ENCODE measurements at regions not wholly inside any gene's neighbourhood (a gene's known extent, or its start where the extent isn't known, plus 50 kb on each side); places are given as distances from the start of the nearest gene placed in this dataset.
A peak's percentile ranks its signal among the peaks of the same experiment; 100 is the strongest.

- no peak for ATAC-seq
Observed at GRCh38 chr9:90023861-90024260, 419.0 kb downstream of the GADD45G start.

GRCh38 chr9:90024409-90024808 lies 419.6 kb downstream of the GADD45G start:
- Histone ChIP-seq H3K9me3 (peaks cover 0 to 11% (median 0%) of the 10 kb centered on the region in 11 donors), H3K27ac (peak overlapping the region in 1 of 10 donors; percentile 17), H3K4me3 (no peak overlapping the region), H3K27me3 (no peaks in the 10 kb centered on the region), H3K36me3 (no peaks in the 10 kb centered on the region), H3K4me1 (peaks cover 0 to 15% (median 0%) of the 10 kb centered on the region in 9 donors)
- DNase-seq: no peak
- ATAC-seq: peak in 3 of 8 donors; percentile 38 to 74 (median 52)
- intact Hi-C loops (cut with DNase I): no loop called here
- TF ChIP-seq CTCF (IDR thresholded peaks at IDR 0.05): no peak
- 60 to 71% methylated on average over 3 of the region's 3 CpGs for WGBS, 2 donors

More at GRCh38 chr9:90023861-90024260, 419.0 kb downstream of the GADD45G start:
- no peak overlapping the region for H3K27ac ChIP-seq
- H3K4me1 ChIP-seq: peaks cover 0 to 15% (median 0%) of the 10 kb centered on the region in 9 donors
- no peak overlapping the region for H3K4me3 ChIP-seq
- H3K27me3 ChIP-seq: no peaks in the 10 kb centered on the region
- intact Hi-C loops (cut with DNase I): no loop called here
- 70 to 77% methylated on average over 5 of the region's 5 CpGs for WGBS, 2 donors
- TF ChIP-seq CTCF (IDR thresholded peaks at IDR 0.05): no peak
- DNase-seq: no peak
- H3K36me3 ChIP-seq: no peaks in the 10 kb centered on the region
- H3K9me3 ChIP-seq: peaks cover 0 to 11% (median 0%) of the 10 kb centered on the region in 11 donors

- TF ChIP-seq CTCF (IDR thresholded peaks at IDR 0.05): no peak
- H3K27ac ChIP-seq: peak overlapping the region in 1 of 10 donors; percentile 17
- peaks cover 0 to 15% (median 0%) of the 10 kb centered on the region in 9 donors for H3K4me1 ChIP-seq
- ATAC-seq (peak in 5 of 8 donors; percentile 30 to 68 (median 42)), DNase-seq (no peak)
- intact Hi-C loops (cut with DNase I): no loop called here
- no peaks in the 10 kb centered on the region for H3K27me3 ChIP-seq
- H3K9me3 ChIP-seq: peaks cover 0 to 11% (median 0%) of the 10 kb centered on the region in 11 donors
- H3K36me3 ChIP-seq: no peaks in the 10 kb centered on the region
- no peak overlapping the region for H3K4me3 ChIP-seq
- 86 to 87% methylated on average over 9 of the region's 9 CpGs for WGBS, 2 donors
Observed at GRCh38 chr9:90024823-90025222, 420.0 kb downstream of the GADD45G start.

- no peak for TF ChIP-seq CTCF (IDR thresholded peaks at IDR 0.05)
- 48 to 52% methylated on average over 3 of the region's 3 CpGs for WGBS, 2 donors
Observed at GRCh38 chr9:90025816-90026215, 421.0 kb downstream of the GADD45G start.

More at GRCh38 chr9:90025816-90026215, 421.0 kb downstream of the GADD45G start:
- intact Hi-C loops (cut with DNase I): no loop called here
- H3K4me3 ChIP-seq: no peak overlapping the region
- H3K9me3 ChIP-seq: peaks cover 0 to 11% (median 0%) of the 10 kb centered on the region in 11 donors
- peaks cover 0 to 10% (median 0%) of the 10 kb centered on the region in 9 donors for H3K4me1 ChIP-seq
- no peak overlapping the region for H3K27ac ChIP-seq
- ATAC-seq: peak in 2 of 8 donors; percentile 62 to 87
- no peaks in the 10 kb centered on the region for H3K36me3 ChIP-seq
- H3K27me3 ChIP-seq: no peaks in the 10 kb centered on the region
- DNase-seq: no peak
